ENCODE measurements at regions not wholly inside any gene's neighbourhood (a gene's known extent, or its start where the extent isn't known, plus 50 kb on each side); places are given as distances from the start of the nearest gene placed in this dataset.
"Not testable (repeated sequence)": the region's sequence is repeated elsewhere in the genome, so short reads cannot be mapped to it uniquely, and the experiment has no call there.

- DNase-seq (ENCODE audit: low read depth in 2 of 2), result no peak
These were observed 67.5 kb upstream of the IRX2 start for GRCh38 chr5:2818936-2819335.

DNA sequence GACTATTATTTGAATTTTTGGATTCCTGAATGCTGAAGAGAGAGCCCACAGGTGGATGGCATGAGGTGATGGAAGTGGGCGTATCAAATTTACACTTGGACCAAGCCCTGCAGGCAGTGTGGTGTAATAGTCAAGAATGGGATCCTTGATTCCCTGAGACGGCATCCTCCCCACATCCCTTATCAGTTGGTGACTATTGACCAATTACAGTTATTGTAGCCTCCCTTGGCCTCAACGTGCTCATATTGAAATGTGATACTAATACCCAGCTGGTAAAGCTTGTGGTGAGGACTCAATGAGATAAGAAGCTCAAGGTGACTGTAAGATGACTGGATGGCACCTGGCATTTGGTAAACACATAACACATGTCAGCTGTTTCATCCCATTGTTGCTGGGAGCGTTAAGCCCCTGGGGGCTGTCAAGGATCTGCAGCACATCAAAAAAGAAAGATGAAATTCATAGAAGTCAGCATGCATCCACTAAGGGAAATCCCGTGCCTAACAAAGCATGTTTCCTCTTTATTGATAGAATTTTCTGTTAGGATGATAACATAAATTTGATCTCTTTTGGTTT lies 65.6 kb upstream of the IRX2 start:
- no peak for DNase-seq (ENCODE audit: low read depth in 2 of 2)

DNA sequence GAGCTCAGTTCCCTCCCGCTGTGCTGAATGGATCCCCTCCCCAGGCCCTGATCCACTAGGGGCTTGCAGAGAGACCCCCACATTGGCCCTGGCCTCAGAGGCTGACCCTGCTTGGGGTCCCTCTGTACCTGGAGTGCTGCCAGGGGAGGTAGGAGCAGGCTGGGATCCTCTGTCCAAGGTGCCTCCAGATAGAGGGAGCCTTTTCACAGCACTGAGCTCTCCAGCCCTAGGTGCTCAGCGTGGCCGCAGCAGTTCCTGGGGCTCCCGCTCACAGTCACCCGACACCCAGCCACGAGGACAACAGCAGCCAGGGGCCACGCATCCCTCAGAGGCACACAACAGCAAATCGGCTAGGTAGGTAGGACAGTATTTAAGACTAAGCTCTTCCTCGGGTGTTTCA lies 62.2 kb upstream of the IRX2 start:
- no peak for DNase-seq (ENCODE audit: low read depth in 2 of 2)

DNA sequence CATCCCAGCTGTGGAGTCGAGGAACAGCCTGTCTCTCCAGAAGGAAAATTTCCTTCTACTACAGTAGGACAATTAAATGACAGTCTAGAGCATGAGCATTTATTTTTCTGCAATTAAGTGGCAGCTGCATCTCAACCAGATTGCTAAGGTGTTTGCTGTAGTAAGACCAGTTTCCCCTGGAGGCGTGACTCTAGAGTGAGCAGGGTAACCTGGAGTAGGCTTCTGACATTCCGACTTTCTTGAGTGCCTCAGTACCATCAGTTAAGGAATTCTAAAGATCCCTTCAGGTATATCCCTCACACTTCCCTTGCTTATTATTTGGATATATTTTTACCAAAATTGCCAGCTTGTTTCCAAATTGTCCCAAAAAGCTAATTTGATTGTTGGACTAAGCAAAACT lies 59.2 kb upstream of the IRX2 start:
- DNase-seq (ENCODE audit: low read depth in 2 of 2), result no peak

- not testable (repeated sequence) for DNase-seq (ENCODE audit: low read depth in 2 of 2)
These were observed 55.8 kb upstream of the IRX2 start for GRCh38 chr5:2807244-2807643.

- DNase-seq (ENCODE audit: low read depth in 2 of 2), result no peak
These were observed 54.7 kb upstream of the IRX2 start for GRCh38 chr5:2806176-2806575.

DNA sequence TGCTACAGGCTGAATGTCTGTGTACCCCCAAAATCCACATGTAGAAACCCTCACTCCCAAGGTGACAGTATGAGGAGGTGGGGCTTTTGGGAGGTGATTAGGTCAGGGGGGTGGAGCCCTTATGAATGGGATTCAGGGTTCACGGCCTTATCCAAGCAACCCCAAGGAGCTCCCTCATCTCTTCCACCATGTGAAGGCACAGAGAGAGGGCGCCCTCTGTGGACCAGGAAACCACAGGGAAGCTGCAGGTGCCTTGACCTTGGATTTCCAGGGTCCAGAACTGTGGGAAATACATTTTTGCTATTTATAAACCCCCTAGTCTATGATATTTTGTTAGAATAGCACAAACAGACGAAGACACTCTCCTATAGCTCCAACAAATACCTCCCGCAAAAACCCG lies 53.6 kb upstream of the IRX2 start:
- no peak for DNase-seq (ENCODE audit: low read depth in 2 of 2)

- no peak for DNase-seq (ENCODE audit: low read depth in 2 of 2)
These were observed 52.3 kb upstream of the IRX2 start for GRCh38 chr5:2803751-2804150.

- no peak for DNase-seq (ENCODE audit: low read depth in 2 of 2)
These were observed 51.4 kb upstream of the IRX2 start for GRCh38 chr5:2802693-2803365.

- no peak for DNase-seq (ENCODE audit: low read depth in 2 of 2)
These were observed 50.4 kb upstream of the IRX2 start for GRCh38 chr5:2801577-2802525.
